ENCODE measurements at regions not wholly inside any gene's neighbourhood (a gene's known extent, or its start where the extent isn't known, plus 50 kb on each side); places are given as distances from the start of the nearest gene placed in this dataset.

DNA sequence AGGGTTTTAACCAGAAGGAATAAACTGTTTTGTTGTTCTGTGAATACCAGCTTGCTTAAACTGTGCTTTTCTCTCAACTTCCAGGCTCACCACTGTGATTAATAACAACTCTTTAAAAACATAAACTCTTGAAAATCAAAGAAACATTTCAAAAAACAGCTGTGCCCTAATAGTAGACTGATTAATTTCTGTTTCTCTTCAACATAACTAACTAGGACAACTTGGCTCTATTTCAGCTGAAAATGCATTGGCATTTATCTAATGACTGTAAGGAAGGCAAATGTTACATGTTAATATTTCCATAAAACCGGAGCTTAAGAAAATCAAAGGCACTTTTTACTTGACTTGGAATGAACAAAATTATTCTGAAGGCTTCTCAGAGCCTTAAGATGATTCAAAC lies 656.1 kb upstream of the NEGR1 start:
- no peak for TF ChIP-seq ZNF274 (IDR thresholded peaks at IDR 0.05; ENCODE audit: low read depth, low read length)
- TF ChIP-seq YY1 (IDR thresholded peaks at IDR 0.05; ENCODE audit: insufficient read depth, insufficient read length) = no peak
- no peak for TF ChIP-seq SUZ12 (IDR thresholded peaks at IDR 0.05; ENCODE audit: extremely low read depth, insufficient read depth, insufficient read length)
- Histone ChIP-seq H3K4me1 (ENCODE audit: insufficient read depth, insufficient read length) (no peaks in the 10 kb centered on the region), H3K9ac (ENCODE audit: insufficient read length, low read depth) (no peak overlapping the region), H3K9me3 (ENCODE audit: insufficient read depth, low read length) (no peaks in the 10 kb centered on the region), H3K36me3 (ENCODE audit: insufficient read depth, insufficient read length, low read length) (no peaks in the 10 kb centered on the region), H3K27me3 (ENCODE audit: insufficient read depth, insufficient read length) (no peaks in the 10 kb centered on the region), H3K4me3 (ENCODE audit: insufficient read length, low read depth) (no peak overlapping the region)
- no peak for DNase-seq (ENCODE audit: low read depth, low spot score)

DNA sequence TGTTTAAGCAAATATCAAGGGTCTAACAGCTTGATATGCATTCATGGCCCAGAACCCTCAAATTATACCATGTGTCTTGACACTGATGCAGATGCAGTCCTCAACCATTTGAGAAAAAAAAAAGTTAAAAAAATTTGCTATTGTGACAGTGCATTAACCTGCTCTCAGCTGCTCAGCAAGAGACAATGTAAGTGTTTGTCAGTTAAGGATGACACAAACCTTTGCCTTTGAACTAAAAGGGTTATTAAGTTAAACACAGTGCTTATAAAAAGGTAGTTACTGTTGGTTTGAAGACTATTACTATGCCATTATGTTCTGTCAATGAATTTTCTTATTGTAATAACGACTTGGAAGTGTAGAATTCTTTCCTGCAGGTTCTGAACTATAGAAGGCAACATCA lies 655.6 kb upstream of the NEGR1 start:
- H3K9me3 ChIP-seq (ENCODE audit: insufficient read depth, low read length) = no peaks in the 10 kb centered on the region
- no peak overlapping the region for H3K4me3 ChIP-seq (ENCODE audit: insufficient read length, low read depth)
- H3K36me3 ChIP-seq (ENCODE audit: insufficient read depth, insufficient read length, low read length) = no peaks in the 10 kb centered on the region
- no peak overlapping the region for H3K9ac ChIP-seq (ENCODE audit: insufficient read length, low read depth)
- TF ChIP-seq ZNF274 (IDR thresholded peaks at IDR 0.05; ENCODE audit: low read depth, low read length) = no peak
- no peak for TF ChIP-seq YY1 (IDR thresholded peaks at IDR 0.05; ENCODE audit: insufficient read depth, insufficient read length)
- TF ChIP-seq SUZ12 (IDR thresholded peaks at IDR 0.05; ENCODE audit: extremely low read depth, insufficient read depth, insufficient read length) = no peak
- no peak for DNase-seq (ENCODE audit: low read depth, low spot score)
- no peaks in the 10 kb centered on the region for H3K4me1 ChIP-seq (ENCODE audit: insufficient read depth, insufficient read length)
- H3K27me3 ChIP-seq (ENCODE audit: insufficient read depth, insufficient read length) = no peaks in the 10 kb centered on the region

DNA sequence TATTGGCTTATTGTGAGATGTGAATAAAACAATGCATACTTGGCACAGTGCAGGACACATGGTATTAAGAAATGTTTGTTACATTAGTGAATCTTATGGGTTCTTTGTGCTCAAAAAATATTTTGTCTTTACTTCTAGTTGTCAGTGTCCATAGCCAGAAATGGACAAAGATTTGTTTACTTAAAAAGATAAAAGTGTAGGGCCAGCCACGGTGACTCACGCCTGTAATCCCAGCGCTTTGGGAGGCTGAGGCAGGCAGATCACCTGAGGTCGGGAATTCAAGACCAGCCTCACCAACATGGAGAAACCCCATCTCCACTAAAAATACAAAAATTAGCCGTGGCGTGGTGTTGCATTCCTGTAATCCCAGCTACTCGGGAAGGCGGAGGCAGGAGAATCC lies 654.6 kb upstream of the NEGR1 start:
- Histone ChIP-seq H3K36me3 (ENCODE audit: insufficient read depth, insufficient read length, low read length) (no peaks in the 10 kb centered on the region), H3K4me1 (ENCODE audit: insufficient read depth, insufficient read length) (no peaks in the 10 kb centered on the region), H3K9me3 (ENCODE audit: insufficient read depth, low read length) (no peaks in the 10 kb centered on the region), H3K4me3 (ENCODE audit: insufficient read length, low read depth) (no peak overlapping the region), H3K27me3 (ENCODE audit: insufficient read depth, insufficient read length) (no peaks in the 10 kb centered on the region), H3K9ac (ENCODE audit: insufficient read length, low read depth) (no peak overlapping the region)
- DNase-seq (ENCODE audit: low read depth, low spot score) = no peak
- no peak for TF ChIP-seq SUZ12 (IDR thresholded peaks at IDR 0.05; ENCODE audit: extremely low read depth, insufficient read depth, insufficient read length)
- no peak for TF ChIP-seq YY1 (IDR thresholded peaks at IDR 0.05; ENCODE audit: insufficient read depth, insufficient read length)
- TF ChIP-seq ZNF274 (IDR thresholded peaks at IDR 0.05; ENCODE audit: low read depth, low read length) = no peak

DNA sequence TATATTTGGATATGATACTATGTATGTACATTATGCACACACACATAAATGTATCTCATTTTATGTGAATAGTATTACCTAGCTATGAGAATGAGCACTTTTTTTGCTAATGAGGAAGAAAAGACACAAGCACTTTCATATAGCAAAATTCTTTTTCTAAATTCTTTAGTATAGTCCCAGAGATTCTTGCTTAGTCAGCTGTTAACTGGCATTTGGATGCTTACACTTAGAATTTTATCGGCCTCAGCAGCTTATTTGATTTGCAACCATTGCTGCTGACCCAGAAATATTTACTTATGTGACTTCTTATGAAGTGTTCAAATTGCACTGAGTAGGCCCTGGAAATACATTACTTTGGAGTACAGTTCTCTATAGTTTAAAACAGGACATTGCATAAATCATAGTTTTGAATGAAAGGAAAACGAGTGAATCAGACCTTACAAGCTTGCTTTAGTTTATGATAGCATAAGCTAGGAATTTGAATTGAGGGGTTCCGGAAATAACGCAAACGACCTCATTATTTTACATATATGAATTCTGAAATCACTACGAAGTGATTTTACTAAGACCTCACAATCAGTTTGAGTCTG lies 653.9 kb upstream of the NEGR1 start:
- no peaks in the 10 kb centered on the region for H3K4me1 ChIP-seq (ENCODE audit: insufficient read depth, insufficient read length)
- H3K9ac ChIP-seq (ENCODE audit: insufficient read length, low read depth) = no peak overlapping the region
- no peaks in the 10 kb centered on the region for H3K27me3 ChIP-seq (ENCODE audit: insufficient read depth, insufficient read length)
- no peak overlapping the region for H3K4me3 ChIP-seq (ENCODE audit: insufficient read length, low read depth)
- no peaks in the 10 kb centered on the region for H3K9me3 ChIP-seq (ENCODE audit: insufficient read depth, low read length)
- H3K36me3 ChIP-seq (ENCODE audit: insufficient read depth, insufficient read length, low read length) = no peaks in the 10 kb centered on the region
- DNase-seq (ENCODE audit: low read depth, low spot score) = no peak
- no peak for TF ChIP-seq YY1 (IDR thresholded peaks at IDR 0.05; ENCODE audit: insufficient read depth, insufficient read length)

DNA sequence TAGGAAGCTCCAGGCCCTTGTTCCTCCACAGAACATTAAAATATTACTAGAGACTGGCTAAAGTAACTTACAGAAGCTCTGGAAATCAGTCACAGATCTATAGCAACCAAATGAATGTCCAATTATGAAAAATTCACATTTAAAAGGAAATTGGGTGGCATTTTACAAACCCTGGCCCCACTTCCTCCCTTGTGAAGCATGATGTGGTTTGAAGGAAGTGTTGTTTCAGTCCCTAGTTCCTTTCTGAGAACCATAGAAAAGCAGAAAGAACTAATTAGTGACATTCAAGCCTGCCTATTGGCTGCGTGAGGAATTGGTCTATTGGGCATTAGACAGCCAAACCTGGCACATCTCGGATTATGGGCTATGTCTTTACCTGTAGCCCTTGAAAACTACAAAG lies 649.7 kb upstream of the NEGR1 start:
- Histone ChIP-seq H3K4me3 (ENCODE audit: insufficient read length, low read depth) (no peak overlapping the region), H3K9ac (ENCODE audit: insufficient read length, low read depth) (no peak overlapping the region), H3K27me3 (ENCODE audit: insufficient read depth, insufficient read length) (no peaks in the 10 kb centered on the region), H3K9me3 (ENCODE audit: insufficient read depth, low read length) (no peaks in the 10 kb centered on the region), H3K36me3 (ENCODE audit: insufficient read depth, insufficient read length, low read length) (no peaks in the 10 kb centered on the region), H3K4me1 (ENCODE audit: insufficient read depth, insufficient read length) (no peaks in the 10 kb centered on the region)
- DNase-seq (ENCODE audit: low read depth, low spot score) = no peak
- TF ChIP-seq YY1 (IDR thresholded peaks at IDR 0.05; ENCODE audit: insufficient read depth, insufficient read length) (no peak), SUZ12 (IDR thresholded peaks at IDR 0.05; ENCODE audit: extremely low read depth, insufficient read depth, insufficient read length) (no peak), ZNF274 (IDR thresholded peaks at IDR 0.05; ENCODE audit: low read depth, low read length) (no peak)

DNA sequence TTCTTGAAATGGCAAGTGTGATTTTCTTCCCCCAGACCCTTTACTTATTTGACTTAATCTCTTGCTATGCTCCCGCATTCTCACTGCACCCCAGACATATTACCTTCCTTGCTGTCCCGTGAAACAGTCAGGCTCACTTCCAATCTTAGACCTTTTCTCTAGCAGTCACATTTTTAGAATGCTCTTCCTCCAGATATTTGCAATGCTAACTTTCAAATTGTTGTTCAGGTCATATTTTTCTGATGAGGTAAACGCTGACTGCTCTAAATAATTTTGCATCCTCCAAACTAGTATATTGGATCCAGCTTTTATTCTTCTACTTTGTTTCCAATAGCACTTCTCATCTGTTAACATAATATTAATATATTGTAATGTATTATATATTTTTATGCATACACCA lies 648.2 kb upstream of the NEGR1 start:
- no peaks in the 10 kb centered on the region for H3K36me3 ChIP-seq (ENCODE audit: insufficient read depth, insufficient read length, low read length)
- no peaks in the 10 kb centered on the region for H3K4me1 ChIP-seq (ENCODE audit: insufficient read depth, insufficient read length)
- no peaks in the 10 kb centered on the region for H3K9me3 ChIP-seq (ENCODE audit: insufficient read depth, low read length)
- H3K4me3 ChIP-seq (ENCODE audit: insufficient read length, low read depth) = no peak overlapping the region
- H3K27me3 ChIP-seq (ENCODE audit: insufficient read depth, insufficient read length) = no peaks in the 10 kb centered on the region
- H3K9ac ChIP-seq (ENCODE audit: insufficient read length, low read depth) = no peak overlapping the region
- no peak for DNase-seq (ENCODE audit: low read depth, low spot score)
- no peak for TF ChIP-seq YY1 (IDR thresholded peaks at IDR 0.05; ENCODE audit: insufficient read depth, insufficient read length)
- TF ChIP-seq ZNF274 (IDR thresholded peaks at IDR 0.05; ENCODE audit: low read depth, low read length) = no peak
- TF ChIP-seq SUZ12 (IDR thresholded peaks at IDR 0.05; ENCODE audit: extremely low read depth, insufficient read depth, insufficient read length) = no peak

DNA sequence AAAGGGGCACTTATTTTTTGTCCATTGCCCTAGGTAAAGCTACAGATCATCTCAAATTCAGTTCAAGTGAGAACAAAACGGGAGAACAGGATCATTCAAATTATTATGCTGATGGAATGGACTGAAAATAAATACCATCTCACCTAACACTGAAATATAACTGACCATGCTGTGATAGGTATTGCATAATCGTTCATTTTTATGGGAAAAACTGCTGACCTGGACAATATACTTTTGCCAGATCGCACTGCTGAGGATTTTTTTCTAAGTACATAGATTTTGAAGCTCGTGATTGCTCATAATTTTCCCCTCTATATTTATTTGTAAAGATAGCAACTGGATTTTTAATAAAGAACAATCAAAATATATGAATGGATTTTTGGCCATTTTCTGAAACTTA lies 636.6 kb upstream of the NEGR1 start:
- DNase-seq (ENCODE audit: low read depth, low spot score) = no peak
- no peak for TF ChIP-seq YY1 (IDR thresholded peaks at IDR 0.05; ENCODE audit: insufficient read depth, insufficient read length)
- no peak for TF ChIP-seq SUZ12 (IDR thresholded peaks at IDR 0.05; ENCODE audit: extremely low read depth, insufficient read depth, insufficient read length)
- no peak for TF ChIP-seq ZNF274 (IDR thresholded peaks at IDR 0.05; ENCODE audit: low read depth, low read length)
- H3K27me3 ChIP-seq (ENCODE audit: insufficient read depth, insufficient read length) = no peaks in the 10 kb centered on the region
- no peaks in the 10 kb centered on the region for H3K9me3 ChIP-seq (ENCODE audit: insufficient read depth, low read length)
- H3K36me3 ChIP-seq (ENCODE audit: insufficient read depth, insufficient read length, low read length) = no peaks in the 10 kb centered on the region
- no peak overlapping the region for H3K9ac ChIP-seq (ENCODE audit: insufficient read length, low read depth)
- H3K4me3 ChIP-seq (ENCODE audit: insufficient read length, low read depth) = no peak overlapping the region
- no peaks in the 10 kb centered on the region for H3K4me1 ChIP-seq (ENCODE audit: insufficient read depth, insufficient read length)

DNA sequence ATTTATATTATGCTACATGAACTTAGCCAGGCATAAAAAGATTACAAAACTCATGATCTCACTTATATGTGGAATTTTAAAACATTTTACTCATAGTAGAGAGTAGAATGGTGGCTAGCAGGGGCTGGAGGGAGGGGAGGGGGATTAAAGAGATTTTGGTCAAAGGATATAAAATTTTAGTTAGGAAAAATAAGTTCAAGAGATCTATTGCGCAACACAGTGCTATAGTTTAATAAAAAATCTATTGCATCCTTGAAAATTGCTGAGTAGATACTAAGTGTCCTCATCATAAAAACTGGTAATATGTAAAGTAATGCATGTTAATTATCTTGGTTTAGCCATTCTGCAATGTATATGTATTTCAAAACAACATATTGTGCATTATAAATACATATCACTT lies 635.6 kb upstream of the NEGR1 start:
- H3K27me3 ChIP-seq (ENCODE audit: insufficient read depth, insufficient read length) = no peaks in the 10 kb centered on the region
- no peak overlapping the region for H3K9ac ChIP-seq (ENCODE audit: insufficient read length, low read depth)
- no peaks in the 10 kb centered on the region for H3K9me3 ChIP-seq (ENCODE audit: insufficient read depth, low read length)
- no peaks in the 10 kb centered on the region for H3K36me3 ChIP-seq (ENCODE audit: insufficient read depth, insufficient read length, low read length)
- no peak for TF ChIP-seq YY1 (IDR thresholded peaks at IDR 0.05; ENCODE audit: insufficient read depth, insufficient read length)
- TF ChIP-seq SUZ12 (IDR thresholded peaks at IDR 0.05; ENCODE audit: extremely low read depth, insufficient read depth, insufficient read length) = no peak
- TF ChIP-seq ZNF274 (IDR thresholded peaks at IDR 0.05; ENCODE audit: low read depth, low read length) = no peak
- no peaks in the 10 kb centered on the region for H3K4me1 ChIP-seq (ENCODE audit: insufficient read depth, insufficient read length)
- no peak overlapping the region for H3K4me3 ChIP-seq (ENCODE audit: insufficient read length, low read depth)
- DNase-seq (ENCODE audit: low read depth, low spot score) = no peak

Data from NT2/D1 (cell line).